ENCODE measurements at regions not wholly inside any gene's neighbourhood (a gene's known extent, or its start where the extent isn't known, plus 50 kb on each side); places are given as distances from the start of the nearest gene placed in this dataset.

- Histone ChIP-seq H3K9me3 (ENCODE audit: control insufficient read depth in 4 of 4, insufficient read depth in 3 of 4, low read length in 3 of 4) (no peaks in the 10 kb centered on the region), H3K4me1 (ENCODE audit: control insufficient read depth in 5 of 5, insufficient read depth in 5 of 5, low read length in 5 of 5) (no peaks in the 10 kb centered on the region), H3K36me3 (ENCODE audit: control insufficient read depth in 4 of 4, insufficient read depth in 4 of 4, low read length in 4 of 4) (no peaks in the 10 kb centered on the region), H3K27ac (ENCODE audit: low read depth in 1 of 2, low read length in 1 of 2) (no peak overlapping the region), H3K9ac (ENCODE audit: insufficient read depth in 1 of 2, low read length in 2 of 2) (no peak overlapping the region), H3K27me3 (ENCODE audit: control insufficient read depth in 3 of 3, insufficient read depth in 3 of 3, low read length in 2 of 3) (no peaks in the 10 kb centered on the region), H3K4me3 (no peak overlapping the region)
- TF ChIP-seq CTCF (IDR thresholded peaks at IDR 0.05; ENCODE audit: control extremely low read depth, extremely low read depth) = no peak
- no peak for ATAC-seq (ENCODE audit: insufficient read depth, low FRiP score)
- WGBS, 2 donors = 92 to 97% methylated on average over 1 of the region's 1 CpG
- no peak for DNase-seq
Measured at GRCh38 chr6:80436663-80437062, 330.2 kb downstream of the BCKDHB start.

GRCh38 chr6:80435457-80435856, 329.0 kb downstream of the BCKDHB start:
- 90 to 93% methylated on average over 5 of the region's 5 CpGs for WGBS, 2 donors

DNA sequence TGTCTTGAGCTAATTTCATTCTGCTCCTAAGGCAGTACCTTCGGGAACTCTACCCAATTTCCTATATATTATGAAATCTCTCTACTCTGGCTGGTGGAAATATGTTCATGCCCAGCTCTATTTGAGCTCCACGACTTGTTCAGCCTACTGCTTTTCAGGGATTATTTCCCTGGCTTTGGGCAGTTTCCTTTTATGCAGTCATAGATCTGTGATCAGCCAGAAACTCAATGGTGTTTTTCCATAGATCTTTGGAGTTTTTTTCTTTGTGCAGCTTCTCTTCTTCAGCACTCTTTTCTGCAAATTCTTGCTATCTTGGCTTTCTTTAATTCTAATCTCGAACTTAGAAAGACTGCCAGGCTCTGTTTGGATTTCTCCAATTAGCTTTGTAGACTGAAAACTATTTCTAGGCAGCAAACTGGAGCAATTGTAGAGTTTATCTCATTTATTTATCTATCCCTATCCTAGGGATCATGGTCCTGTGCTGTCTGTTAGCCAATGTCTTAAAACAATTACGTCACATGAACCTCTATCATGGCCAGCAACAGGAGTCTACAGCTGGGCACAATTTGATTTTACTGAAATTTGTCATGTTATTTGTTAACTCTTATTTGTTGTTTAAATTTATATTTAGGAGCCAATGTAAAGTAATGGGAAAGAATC, 328.4 kb downstream of the BCKDHB start:
- H3K36me3 ChIP-seq (ENCODE audit: control insufficient read depth in 4 of 4, insufficient read depth in 4 of 4, low read length in 4 of 4) = no peaks in the 10 kb centered on the region
- no peak overlapping the region for H3K4me3 ChIP-seq
- H3K9ac ChIP-seq (ENCODE audit: insufficient read depth in 1 of 2, low read length in 2 of 2) = no peak overlapping the region

More at GRCh38 chr6:80435457-80435856, 329.0 kb downstream of the BCKDHB start:
- no peaks in the 10 kb centered on the region for H3K36me3 ChIP-seq (ENCODE audit: control insufficient read depth in 4 of 4, insufficient read depth in 4 of 4, low read length in 4 of 4)
- ATAC-seq (ENCODE audit: insufficient read depth, low FRiP score) = no peak
- DNase-seq = no peak
- no peaks in the 10 kb centered on the region for H3K4me1 ChIP-seq (ENCODE audit: control insufficient read depth in 5 of 5, insufficient read depth in 5 of 5, low read length in 5 of 5)
- no peaks in the 10 kb centered on the region for H3K9me3 ChIP-seq (ENCODE audit: control insufficient read depth in 4 of 4, insufficient read depth in 3 of 4, low read length in 3 of 4)
- no peak overlapping the region for H3K27ac ChIP-seq (ENCODE audit: low read depth in 1 of 2, low read length in 1 of 2)
- H3K4me3 ChIP-seq = no peak overlapping the region
- no peak for TF ChIP-seq CTCF (IDR thresholded peaks at IDR 0.05; ENCODE audit: control extremely low read depth, extremely low read depth)
- no peaks in the 10 kb centered on the region for H3K27me3 ChIP-seq (ENCODE audit: control insufficient read depth in 3 of 3, insufficient read depth in 3 of 3, low read length in 2 of 3)
- H3K9ac ChIP-seq (ENCODE audit: insufficient read depth in 1 of 2, low read length in 2 of 2) = no peak overlapping the region

More for the DNA sequence above, 328.4 kb downstream of the BCKDHB start:
- TF ChIP-seq CTCF (IDR thresholded peaks at IDR 0.05; ENCODE audit: control extremely low read depth, extremely low read depth) = no peak
- DNase-seq = no peak
- no peak overlapping the region for H3K27ac ChIP-seq (ENCODE audit: low read depth in 1 of 2, low read length in 1 of 2)
- WGBS, 2 donors = 78 to 79% methylated on average over 4 of the region's 4 CpGs
- H3K27me3 ChIP-seq (ENCODE audit: control insufficient read depth in 3 of 3, insufficient read depth in 3 of 3, low read length in 2 of 3) = no peaks in the 10 kb centered on the region
- ATAC-seq (ENCODE audit: insufficient read depth, low FRiP score) = no peak
- H3K4me1 ChIP-seq (ENCODE audit: control insufficient read depth in 5 of 5, insufficient read depth in 5 of 5, low read length in 5 of 5) = no peaks in the 10 kb centered on the region
- no peaks in the 10 kb centered on the region for H3K9me3 ChIP-seq (ENCODE audit: control insufficient read depth in 4 of 4, insufficient read depth in 3 of 4, low read length in 3 of 4)

Data from lung (tissue), 11 donors.